CD4-positive, alpha-beta T cell treated with Interferon alpha-2 for 1 hour (primary cell): ENCODE measurements at regions not wholly inside any gene's neighbourhood (a gene's known extent, or its start where the extent isn't known, plus 50 kb on each side); places are given as distances from the start of the nearest gene placed in this dataset.
"Not testable (repeated sequence)": the region's sequence is repeated elsewhere in the genome, so short reads cannot be mapped to it uniquely, and the experiment has no call there.

Experiments used
- DNase-seq, 2 donors: peaks; one replicate each; pipeline ENCODE4 v3.0.0-alpha.2; 2020 to 2022

DNA sequence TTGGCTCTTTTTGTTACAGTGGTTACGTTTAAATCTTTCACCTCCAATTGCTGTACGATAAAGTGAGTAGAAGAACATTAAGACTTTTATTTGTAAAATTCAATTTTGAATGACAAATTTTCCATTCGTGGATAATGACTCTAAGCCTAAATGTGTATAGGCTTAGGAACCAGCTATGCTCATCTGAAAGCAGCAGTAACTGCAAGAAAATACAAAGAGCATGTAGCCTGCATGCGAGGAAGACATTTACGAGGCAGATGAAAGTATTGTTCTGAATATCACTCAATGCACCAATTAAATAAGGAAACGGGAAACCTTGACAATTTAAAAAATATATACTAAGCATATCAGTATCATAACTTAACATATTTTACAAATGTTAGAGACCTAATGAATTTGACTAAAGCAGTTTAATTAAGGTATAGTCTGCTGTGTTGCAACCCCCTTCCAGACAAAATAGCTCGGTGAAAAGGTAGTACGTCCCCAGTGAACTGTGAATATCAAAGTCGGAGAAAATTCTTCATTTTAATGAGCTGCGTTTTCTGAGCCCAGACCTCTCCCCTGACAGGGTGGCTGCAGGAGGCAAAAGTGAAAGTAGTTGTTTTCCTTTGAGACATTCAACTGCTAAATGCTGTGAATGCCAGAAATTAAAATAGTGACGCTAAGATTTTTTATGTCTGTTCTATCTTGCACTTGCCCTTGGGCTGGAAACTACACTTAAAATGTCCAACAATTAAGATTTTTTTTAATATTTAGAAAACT, 1236.5 kb upstream of the TENM3 start:
- DNase-seq: no peak

DNA sequence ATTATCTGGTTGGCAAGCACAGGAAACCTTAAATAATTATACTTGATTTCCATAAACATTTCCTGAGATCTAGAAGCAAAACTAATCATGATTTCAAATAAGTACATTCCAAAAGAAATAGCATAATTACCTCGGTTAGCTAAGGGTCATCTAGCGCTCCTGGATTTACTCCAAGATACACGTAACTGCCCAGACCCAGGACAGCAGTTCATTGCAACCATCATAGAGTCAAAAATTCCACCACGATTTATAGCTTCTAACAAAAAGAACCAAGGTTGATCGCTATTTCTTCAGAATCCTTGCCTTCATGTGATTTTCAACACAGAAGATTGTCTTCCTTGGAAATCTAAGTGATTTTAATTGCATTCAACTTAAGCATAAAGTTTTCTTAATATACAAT, 1235.5 kb upstream of the TENM3 start:
- DNase-seq: no peak

DNA sequence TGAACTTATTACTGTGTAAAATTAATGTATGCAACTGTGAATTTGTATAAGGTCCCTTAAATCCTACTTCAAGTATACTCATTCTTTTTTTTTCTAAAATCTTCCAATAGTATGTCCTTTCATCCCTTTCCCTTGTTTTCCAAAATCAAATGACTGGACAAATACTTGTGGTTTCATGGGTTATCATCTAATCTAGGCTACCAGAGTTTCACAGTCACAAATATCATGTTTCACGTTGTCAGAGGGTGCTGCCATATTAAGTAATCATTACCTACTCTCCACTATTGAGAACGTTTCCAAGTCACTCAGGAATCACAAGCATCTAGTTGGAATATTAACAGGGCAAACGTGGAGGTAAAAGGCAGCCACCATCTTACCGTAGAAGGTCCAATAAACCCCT, 1235.0 kb upstream of the TENM3 start:
- no peak for DNase-seq

DNA sequence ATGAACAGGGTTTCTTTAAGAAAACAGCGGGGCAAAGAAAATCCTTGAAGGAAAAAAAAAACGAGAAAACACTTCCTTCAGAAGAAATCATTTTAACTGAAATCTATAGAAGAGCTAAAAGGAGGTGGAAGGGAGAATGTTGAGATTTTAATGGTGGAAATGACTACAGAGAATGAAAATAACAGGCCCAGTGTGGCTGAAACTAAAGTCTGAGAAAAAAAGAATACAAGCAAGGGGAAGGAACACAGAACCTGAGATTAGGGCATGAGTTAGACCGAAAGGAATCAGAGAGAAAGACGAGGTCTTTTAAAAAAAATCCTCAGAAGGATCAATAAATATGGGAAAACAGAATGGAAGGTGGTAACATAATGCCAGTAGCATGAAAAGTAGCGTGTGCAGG, 1230.0 kb upstream of the TENM3 start:
- DNase-seq: no peak

DNA sequence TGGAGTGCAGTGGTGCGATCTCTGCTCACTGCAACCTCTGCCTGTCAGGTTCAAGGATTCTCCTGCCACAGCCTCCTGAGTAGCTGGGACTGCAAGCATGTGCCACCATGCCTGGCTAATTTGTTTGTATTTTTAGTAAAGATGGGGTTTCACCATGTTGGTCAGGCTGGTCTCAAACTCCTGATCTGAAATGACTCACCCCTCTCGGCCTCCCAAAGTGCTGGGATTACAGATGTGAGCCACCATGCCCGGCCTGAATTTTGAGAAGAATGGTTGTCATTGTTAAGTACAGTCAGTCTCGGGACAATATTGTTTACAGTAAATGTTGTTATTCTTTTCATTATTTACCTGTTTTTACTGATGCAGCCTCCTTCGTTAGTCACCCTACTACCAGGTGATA, 1226.2 kb upstream of the TENM3 start:
- DNase-seq: no peak

DNA sequence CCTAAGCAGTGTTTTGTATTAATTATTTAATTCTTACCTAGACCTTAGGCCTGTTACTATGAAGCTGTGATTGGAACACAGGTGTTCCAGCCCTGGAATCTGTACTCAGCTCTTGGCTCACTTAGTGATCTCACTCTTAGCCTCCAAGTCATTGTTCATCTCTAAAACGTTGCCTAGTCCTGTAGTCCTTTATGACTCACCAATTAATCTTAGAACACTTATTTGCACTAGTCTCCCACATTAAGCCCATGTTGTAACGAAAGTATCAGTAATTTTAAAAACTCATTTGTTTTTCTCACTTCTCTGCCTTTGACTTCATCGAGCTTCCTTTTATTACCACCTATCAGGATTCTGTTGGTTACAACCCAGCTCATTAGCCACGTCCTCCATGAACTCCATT, 1224.7 kb upstream of the TENM3 start:
- DNase-seq: no peak

DNA sequence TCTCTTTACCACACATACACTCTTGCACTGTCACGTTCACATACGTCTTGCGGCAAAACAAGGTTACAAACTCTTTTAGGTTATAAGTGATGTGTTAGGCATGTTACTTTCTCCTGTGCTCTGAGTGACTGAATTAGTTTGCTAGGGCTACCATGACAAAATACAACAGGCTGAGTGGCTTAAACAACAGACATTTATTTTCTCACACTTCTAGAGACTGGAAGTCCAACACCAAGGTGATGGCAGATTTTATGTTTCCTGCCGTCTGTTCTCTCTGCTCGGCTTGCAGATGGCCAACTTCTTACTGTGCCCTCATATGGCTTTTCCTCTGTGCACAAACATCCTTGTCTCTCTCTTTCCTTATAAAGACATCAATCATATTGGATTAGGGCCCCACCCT, 1224.3 kb upstream of the TENM3 start:
- DNase-seq: no peak

DNA sequence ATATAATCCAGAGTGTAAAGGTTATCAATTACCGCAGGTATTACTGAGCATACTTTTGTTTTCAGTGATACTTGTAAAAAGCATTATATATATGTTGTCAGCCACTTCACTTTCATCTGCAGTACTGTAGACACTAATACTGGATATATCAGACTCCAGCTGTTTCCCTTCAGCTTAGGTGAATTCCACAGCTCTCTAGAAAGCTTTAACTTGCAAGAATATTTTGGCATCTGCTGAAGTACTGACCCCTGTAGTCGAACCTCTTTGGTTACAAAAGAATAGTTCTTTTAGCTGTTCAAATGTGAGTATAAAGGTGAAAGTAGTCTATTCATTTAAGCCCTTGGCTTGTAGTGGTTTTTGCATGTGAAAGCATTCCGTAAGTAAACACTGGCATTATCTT, 1222.7 kb upstream of the TENM3 start:
- no peak for DNase-seq

DNA sequence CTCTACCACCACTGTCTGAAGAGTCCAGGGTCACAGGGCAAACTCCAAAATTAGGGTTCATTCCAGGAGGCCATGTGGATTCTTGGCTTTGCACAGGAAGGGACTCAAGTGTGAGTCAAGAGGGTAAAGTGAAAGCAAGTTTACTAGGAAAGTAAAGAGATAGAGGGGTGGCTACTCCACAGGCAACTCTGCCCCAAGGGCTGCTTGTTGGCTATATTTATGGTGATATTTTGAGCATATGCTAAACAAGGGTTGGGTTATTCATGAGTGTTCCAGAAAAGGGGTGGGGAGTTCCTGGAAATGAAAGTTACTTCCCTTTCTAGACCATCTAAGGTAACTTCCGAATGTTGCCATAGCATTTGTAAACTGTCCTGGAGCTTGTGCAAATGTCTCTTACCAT, 1222.0 kb upstream of the TENM3 start:
- DNase-seq: no peak

DNA sequence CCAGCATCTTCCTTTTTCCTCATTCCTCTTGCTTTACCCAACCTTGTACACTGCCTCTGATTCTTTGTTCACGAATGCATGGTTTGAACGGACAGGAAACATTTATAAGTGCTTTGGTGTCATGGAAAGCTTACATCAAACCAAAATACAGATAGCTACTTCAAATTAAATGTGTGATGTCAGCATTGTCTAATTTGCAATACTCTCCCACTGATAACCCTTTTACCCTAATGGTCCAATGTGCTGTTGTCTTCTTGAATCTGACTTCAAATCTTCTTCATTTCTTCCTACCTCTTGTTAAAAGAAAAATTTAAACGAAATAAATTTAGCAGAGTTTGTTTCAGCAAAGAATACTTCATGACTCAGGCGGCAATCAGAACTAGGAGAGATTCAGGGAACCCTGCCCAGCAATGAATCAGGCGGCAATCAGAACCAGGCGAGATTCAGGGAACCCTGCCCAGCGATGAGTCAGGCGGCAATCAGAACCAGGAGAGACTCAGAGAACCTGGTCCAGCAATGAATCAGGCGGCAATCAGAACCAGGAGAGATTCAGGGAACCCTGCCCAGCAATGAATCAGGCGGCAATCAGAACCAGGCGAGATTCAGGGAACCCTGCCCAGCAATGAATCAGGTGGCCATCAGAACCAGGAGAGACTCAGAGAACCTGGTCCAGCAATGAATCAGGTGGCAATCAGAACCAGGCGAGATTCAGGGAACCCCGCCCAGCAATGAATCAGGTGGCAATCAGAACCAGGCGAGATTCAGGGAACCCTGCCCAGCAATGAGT, 1212.9 kb upstream of the TENM3 start:
- DNase-seq: not testable (repeated sequence)

DNA sequence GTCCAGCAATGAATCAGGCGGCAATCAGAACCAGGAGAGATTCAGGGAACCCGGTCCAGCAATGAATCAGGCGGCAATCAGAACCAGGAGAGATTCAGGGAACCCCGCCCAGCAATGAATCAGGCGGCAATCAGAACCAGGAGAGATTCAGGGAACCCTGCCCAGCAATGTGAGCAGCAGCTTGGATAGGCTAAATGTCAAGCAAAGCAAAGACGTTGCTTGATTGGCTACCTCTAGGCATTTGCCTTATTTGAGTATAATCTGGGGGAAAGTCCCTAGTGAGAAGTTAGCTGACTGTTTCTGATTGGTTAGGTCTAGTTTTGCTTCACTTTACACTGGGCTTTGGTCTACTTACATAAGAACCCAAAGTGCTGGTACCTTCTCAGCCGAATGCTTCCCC, 1212.2 kb upstream of the TENM3 start:
- no peak for DNase-seq

DNA sequence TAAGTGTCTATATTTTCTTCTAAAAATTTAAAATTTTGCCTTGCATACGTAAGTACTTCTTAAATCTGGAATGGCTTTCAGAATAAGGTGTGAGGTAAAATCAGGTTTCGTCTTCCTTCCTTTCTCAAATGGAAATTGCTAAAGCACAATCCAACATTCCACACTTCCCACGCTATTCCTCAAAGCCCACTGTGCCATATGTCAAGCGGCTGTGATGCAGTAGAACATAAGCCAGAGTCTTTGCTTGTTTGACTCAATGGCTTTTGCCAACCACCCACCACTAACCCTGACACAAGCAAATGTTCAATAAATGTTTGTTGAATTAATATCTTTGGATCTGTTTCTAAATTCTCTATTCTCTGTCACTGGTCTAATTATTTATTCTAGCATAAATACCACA, 1199.7 kb upstream of the TENM3 start:
- no peak for DNase-seq

DNA sequence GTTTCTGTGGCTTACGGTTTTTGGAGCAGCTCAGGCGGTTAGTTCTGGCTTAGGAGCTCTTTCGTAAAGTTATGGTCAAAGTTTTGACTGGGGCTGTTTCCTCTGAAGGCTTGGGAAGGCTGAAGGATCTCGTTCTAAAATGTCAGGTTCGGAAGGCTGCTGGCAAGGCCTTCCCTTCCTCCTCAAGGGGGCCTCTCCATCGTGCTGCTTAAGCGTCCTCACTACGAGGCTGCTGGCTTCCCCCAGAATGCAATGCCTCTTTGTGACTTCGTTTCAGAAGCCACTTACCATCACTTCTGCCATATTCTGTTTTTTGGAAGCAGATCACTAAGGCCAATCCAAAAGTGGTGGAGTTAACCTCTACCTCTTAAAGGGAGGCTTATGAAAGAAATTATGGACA, 1196.4 kb upstream of the TENM3 start:
- DNase-seq: no peak

DNA sequence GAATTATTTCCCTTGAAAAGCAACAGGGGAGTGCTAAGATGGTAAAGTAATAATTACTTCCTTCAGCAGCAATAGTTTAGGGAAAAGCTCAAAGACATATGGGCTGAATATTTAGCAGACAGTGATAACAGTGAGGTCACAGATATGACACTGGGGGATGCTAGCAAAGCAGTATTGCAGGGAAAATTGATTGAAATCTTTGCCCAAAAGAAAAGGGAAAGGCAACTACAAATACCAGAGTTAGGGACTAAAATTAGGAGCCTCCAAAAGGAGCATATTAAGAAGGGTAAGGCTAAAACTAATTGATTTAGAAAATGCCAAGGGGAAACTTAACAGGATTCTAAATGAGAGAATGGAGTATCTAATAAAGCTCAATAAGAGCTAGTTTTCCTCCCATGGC, 1191.3 kb upstream of the TENM3 start:
- DNase-seq: no peak

DNA sequence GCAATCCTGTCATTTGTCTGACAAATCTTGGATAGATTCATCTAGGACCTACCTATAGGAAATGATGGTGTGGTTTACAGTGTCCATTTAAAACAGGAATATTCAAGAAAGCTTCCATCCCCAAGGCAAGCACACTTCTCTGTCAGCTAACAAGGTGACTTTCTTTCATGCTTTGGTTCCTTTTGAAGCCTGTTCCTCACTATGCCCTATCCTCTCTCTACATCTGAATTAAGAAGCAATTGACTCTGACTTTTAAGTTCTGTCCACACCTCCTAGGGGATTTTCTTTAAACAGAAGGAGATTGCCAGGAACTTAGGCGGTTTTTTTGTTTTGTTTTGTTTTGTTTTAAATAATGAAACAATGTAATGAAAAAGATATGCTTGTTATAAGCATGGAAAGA, 1181.4 kb upstream of the TENM3 start:
- no peak for DNase-seq

DNA sequence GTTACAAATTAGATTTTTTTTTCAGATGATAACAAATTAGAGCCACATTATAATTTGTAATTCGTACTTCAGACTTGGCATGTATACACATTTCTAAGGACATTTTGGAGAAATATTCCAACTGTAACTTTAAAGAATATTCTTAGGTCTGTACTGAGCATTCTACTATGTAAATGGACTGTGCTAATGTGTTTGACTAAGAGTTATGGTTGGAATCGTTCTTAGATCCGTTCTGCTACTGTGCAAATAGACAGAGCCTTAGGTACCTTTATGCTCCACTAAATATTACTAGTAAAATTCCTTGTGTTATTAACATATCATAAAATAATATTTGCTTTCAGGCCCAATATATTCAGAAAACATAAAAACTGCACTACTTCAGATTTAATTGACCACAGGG, 1180.0 kb upstream of the TENM3 start:
- no peak for DNase-seq

DNA sequence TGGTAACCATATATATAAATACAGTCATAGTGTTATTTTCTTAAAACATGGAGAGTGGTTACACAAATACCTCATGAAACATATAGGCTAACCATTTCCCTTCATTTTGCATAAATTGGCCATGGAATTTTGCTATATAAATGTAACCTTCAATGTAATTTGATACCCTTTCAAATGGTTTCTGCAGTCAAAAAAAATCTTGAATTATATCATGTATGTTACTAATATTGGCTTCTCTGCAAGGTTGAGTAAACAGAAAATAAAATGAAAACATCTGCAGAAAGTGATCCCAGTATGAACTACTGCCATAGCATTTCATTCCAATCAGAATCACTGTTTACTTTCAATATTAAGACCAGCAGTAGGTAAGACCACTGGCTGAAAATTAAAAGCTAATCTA, 1165.9 kb upstream of the TENM3 start:
- DNase-seq: no peak

DNA sequence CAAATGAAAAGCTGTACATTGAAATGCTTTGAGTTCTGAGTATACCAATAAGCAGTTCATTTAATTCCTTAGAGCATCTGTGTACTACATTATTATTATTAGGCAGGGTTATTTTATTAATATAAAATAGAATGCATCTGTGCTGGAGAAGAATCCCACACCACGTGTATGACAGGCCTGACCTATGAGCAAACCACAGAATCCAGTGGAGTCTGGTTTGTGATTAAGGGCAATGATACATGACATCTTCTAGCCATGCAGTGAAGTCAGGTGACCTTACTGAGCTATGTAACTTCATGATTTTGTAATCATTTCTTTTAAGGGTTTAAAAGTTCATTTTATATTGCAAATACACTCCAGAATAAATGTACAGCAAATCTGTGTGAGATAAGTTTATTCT, 1165.0 kb upstream of the TENM3 start:
- no peak for DNase-seq

DNA sequence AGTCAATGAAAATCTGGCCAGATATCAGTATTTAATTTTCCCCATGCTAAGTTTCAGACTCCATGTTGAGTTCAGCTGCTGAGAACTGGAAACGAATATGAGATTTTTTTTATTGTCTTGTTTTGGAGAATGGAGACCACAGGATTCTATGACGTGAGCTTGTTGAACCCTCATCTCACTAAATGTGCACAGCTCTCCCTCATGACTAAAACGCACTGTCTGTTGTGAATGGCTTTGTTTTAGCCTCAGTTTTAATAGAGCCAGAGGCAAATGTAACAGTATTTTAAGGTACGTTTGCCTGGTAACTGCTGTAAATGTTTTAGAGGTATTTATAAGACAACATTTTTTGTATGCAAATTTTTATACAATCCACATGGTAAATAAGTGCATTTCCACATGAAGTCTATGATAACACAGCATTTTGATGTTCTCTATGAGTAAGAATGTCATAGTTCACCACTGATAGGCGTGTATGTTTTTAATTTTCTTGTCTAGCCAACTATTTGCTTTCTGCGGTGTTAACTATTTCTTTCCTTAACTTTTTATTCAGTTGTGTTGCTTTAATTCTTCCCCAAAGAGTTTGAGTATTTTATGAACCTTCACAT, 1159.3 kb upstream of the TENM3 start:
- no peak for DNase-seq

DNA sequence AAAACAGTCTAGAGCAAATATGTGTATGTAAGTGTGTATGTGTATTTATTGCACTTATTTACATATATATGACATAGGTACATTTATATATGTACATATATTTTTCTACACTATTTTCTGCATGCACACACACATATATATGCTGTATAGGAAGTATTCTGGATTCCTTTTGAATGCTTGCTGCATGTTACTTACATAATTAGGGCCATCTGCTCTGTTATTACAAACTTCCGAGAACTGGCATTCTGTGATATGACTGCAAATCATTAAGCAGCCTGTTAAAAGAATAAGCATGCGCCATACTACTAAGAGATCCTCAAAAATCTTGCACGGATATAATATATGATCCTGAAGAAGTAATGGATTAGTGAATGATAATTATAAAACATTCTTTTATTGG, 1157.6 kb upstream of the TENM3 start:
- no peak for DNase-seq

DNA sequence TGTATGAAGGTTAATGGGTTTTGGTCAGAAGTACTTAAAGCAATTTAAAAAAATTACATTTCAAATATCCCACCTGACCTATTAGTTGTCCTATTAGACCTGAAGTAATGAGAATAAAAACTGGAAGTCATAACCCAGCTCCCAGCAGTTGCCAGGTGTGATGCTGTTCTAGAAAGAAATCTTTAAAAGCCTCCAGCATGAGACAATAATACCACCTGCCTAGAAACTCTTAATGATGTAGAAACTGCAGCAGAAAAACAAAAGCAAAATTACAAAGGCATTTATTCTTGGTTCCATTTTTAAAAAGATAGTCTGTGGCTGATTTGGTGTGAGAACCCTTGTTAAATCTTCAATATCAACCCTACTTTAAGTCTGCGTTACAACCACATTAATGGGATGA, 1137.7 kb upstream of the TENM3 start:
- no peak for DNase-seq

DNA sequence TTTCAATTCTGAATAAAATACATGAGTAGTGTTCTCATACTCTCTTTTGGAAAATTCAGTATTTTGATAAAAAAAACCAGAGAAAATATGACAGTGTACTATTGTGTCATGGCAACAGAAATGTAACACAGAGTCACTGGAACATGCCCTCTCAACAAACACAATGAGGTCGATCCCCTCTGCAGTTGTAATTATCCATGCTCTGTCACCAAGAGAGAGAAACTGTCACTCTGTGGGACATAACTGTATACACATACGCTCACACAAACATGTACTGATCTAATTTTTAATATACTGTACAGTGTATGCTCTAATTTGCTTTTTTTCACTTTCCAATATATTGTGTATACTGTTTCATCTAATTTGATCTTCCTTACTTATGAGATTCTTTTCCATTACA, 1136.8 kb upstream of the TENM3 start:
- DNase-seq: no peak

DNA sequence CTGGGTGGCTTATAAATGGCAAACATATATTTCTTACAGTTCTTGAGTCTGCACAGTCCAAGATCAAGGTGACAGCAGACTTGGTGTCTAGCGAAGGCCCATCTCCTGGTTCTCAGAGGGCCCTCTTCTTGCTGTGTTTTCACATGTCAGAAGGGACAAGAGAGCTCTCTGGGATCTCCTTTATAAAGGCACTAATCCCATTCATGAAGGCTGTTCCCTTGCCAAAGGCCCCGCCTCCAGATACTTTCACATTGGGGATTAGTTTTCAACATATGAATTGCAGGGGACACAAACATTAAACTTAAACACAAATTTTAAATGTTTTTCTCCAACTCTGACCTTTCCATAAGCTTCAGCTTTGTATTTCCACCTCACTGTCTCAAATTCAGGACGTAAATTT, 1135.0 kb upstream of the TENM3 start:
- DNase-seq: no peak

DNA sequence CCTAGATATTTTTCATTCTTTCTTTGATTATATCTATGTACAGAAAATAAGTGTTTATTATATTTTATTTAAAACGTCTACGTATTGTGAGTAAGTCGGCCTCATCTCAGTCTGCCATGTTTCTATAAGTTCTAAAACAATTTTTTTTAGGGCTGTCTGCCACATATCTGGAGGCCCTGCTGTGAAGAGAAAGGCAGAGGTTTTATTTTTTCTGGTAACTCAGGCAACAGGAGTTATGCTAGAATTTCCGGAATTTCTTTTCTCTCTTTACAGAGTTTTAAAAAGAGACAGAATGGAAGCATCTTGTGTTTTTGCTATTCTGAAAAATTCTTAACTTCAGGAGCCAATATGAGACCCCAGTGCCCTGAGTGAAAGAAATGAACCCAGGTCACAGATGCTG, 1124.0 kb upstream of the TENM3 start:
- DNase-seq: no peak
